Mammary epithelial cell (primary cell): ENCODE measurements at regions not wholly inside any gene's neighbourhood (a gene's known extent, or its start where the extent isn't known, plus 50 kb on each side); places are given as distances from the start of the nearest gene placed in this dataset.

ENCODE experiments used
- EZH2 ChIP-seq: IDR thresholded peaks from 2 replicates; pipeline ENCODE4 v1.6.1; 2012; ENCODE audit warnings: low read length, inconsistent platforms, borderline replicate concordance
- TF ChIP-seq, protein P1 (sequence below), 2 donors: IDR thresholded peaks in 1 of 2; conservative IDR thresholded peaks in 1 of 2; 2 replicates each; pipeline ENCODE4 v1.5.1; 2011 to 2012; ENCODE audit warnings: inconsistent platforms in 2 of 2, low read length in 2 of 2, mild to moderate bottlenecking in 2 of 2, control low read depth in 1 of 2, low read depth in 1 of 2; ENCODE audit not compliant: insufficient read depth in 1 of 2; ENCODE audit errors: extremely low read depth in 1 of 2

DNA sequence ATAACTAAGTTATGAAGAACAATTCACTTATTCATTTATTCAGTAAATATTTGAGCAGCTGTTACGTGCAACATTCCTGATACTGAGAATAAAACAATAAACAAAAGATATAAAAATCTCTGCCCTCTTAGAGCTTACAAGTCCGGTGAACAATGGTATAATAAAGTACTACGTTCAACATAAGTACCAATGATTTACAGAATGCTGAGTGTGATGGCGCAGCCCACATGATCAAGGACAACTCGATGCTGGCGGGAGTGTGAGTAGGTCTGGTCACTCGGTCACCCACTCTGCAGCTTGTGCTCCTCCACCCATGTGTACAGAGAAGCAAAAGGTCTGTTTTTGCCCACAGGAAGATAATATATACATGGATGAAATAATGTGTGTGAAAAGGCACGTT lies 254.3 kb downstream of the BCL11A start:
- TF ChIP-seq, protein P1, sequence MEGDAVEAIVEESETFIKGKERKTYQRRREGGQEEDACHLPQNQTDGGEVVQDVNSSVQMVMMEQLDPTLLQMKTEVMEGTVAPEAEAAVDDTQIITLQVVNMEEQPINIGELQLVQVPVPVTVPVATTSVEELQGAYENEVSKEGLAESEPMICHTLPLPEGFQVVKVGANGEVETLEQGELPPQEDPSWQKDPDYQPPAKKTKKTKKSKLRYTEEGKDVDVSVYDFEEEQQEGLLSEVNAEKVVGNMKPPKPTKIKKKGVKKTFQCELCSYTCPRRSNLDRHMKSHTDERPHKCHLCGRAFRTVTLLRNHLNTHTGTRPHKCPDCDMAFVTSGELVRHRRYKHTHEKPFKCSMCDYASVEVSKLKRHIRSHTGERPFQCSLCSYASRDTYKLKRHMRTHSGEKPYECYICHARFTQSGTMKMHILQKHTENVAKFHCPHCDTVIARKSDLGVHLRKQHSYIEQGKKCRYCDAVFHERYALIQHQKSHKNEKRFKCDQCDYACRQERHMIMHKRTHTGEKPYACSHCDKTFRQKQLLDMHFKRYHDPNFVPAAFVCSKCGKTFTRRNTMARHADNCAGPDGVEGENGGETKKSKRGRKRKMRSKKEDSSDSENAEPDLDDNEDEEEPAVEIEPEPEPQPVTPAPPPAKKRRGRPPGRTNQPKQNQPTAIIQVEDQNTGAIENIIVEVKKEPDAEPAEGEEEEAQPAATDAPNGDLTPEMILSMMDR (conservative IDR thresholded peaks at IDR 0.05 in 1 of 2, IDR thresholded peaks at IDR 0.05 in 1 of 2; ENCODE audit: extremely low read depth in 1 of 2, insufficient read depth in 1 of 2, low read depth in 1 of 2, low read length in 2 of 2) = no peak
- no peak for TF ChIP-seq EZH2
